GM21447 (cell line): ENCODE measurements at regions not wholly inside any gene's neighbourhood (a gene's known extent, or its start where the extent isn't known, plus 50 kb on each side); places are given as distances from the start of the nearest gene placed in this dataset.

Source experiments
- ATAC-seq: cut with Tn5 transposase; IDR thresholded peaks from one replicate; pipeline ENCODE4 v1.9.1; 2021; ENCODE audit not compliant: unreplicated experiment

- ATAC-seq: no peak
Observed at GRCh38 chr7:68265258-68265657, 1268.6 kb downstream of the TYW1 start.

DNA sequence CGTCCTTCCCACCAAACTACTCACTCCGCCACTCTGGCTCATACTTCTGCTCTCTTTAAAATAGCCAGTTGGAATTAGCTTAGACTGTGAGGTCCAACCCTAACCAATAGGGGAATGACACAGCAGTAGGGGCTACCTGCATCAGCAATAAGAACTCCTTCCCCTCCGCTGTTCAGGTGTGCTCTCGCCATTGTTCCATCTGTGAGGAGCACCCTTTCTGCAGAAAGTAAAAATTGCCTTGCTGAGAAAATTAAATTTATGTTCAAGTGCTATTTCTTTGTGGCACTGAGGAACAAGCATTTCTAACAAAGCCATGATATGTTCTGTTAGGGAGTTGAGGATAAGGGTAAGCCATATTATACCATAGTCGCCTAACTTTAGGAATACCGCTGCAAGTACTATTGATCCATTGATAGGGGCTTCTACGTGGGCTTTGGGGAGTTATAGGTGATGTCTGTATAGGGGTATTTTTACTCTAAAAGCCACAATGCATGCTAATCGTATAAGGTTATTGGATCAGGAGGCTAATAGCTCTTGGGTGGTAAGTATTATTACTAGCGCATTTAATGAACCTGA lies 1269.5 kb downstream of the TYW1 start:
- ATAC-seq: no peak

GRCh38 chr7:68267486-68267885 lies 1270.9 kb downstream of the TYW1 start:
- no peak for ATAC-seq

DNA sequence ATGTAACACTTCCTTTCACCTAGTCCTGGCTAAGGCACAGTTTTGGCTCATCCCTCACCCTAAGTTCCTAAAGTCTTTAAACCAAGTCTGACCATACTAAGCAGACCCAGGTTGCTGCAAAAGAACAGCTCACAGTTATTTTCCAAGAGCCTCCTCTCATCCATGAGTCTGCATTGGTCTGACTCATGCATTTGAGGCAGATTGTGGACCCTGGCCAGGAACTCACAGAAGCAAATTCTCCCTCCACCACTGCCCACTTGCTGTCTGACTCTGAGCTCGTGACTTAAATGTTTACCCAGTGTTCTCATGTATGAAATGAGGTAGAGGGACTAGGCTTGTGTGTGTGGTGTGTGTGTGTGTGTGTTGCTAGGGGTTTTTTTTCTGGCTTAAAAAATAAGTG lies 1272.8 kb downstream of the TYW1 start:
- no peak for ATAC-seq

DNA sequence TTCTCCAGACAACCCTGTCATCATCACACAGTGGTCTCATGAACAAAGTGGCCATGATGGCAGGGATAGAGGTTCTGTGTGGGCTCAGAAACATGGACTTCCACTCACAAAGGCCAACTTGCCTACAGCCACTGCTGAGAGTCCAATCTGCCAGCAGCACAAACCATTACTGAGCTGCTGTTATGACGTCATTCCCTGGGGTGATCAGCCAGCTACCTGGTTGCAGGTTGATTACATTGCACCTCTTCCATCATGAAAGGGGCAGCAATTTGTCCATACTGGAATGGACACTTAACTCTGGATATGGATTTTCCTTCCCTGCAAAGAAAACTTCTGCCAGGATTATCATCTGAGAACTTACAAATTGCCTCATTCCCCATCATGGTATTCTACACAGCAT lies 1275.9 kb downstream of the TYW1 start:
- ATAC-seq: no peak

- no peak for ATAC-seq
Observed at GRCh38 chr7:68276725-68277124, 1280.1 kb downstream of the TYW1 start.

DNA sequence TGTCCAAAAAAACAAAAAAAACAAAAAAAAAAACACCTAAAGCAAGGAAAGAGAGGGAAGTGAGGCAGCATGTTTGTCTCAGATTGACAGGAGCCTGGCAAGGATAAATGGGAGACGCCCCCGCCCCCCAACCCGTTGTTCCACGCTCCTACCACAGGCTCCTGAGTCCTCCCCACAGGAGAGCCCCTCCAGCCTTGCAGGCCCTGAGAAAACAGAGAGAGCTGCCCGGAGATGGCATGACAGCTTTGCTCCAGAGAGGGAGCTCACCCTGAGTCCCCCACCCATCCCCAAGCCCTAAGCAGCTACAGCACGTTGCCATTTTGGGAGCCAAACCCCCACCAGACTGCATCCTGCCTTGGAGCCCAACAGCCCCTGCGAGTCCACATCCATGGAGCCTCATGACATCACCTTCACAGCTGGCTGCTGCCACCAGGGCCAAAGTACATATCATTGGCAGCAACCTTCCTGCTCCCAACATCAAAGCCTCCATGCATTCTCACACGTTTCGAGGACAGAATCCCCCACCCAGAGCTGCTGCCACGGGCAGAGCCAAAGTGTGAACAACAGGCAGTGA lies 1283.3 kb downstream of the TYW1 start:
- ATAC-seq: no peak

- ATAC-seq: no peak
Observed at GRCh38 chr7:68280931-68281330, 1284.3 kb downstream of the TYW1 start.

- ATAC-seq: no peak
Observed at GRCh38 chr7:68288144-68288593, 1291.5 kb downstream of the TYW1 start.

DNA sequence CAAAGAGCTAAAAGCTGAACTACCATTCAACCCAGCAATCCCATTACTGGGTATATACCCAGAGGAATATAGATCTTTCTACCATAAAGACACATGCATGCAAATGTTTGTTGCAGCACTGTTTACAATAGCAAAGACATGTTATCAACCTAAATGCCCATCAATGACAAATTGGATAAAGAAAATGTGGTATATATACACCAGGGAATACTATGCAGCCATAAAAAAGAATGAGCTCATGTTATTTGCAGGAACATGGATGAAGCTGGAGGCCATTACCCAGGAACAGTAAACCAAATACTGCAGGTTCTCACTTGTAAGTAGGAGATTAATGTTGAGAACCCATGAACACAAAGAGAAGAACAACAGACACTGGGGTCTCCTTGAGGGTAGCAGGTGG lies 1295.1 kb downstream of the TYW1 start:
- ATAC-seq: no peak

DNA sequence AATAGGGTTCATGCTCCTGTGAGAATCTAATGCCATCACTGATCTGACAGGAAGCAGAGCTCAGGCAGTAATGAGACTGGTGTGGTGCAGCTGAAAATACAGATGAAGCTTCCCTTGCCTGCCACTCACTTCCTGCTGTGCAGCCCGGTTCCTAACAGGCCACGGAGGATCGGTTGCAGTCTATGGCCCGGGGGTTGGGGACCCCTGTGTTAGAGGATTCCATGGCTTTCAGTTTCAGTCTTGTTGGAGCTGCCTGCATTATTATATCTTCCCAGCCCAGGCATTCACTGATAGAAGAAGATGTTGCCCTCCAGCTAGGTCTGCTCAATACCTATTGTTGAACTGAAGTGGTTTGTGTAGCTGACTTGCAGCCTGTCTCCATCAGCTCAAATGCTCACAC lies 1298.8 kb downstream of the TYW1 start:
- ATAC-seq: no peak

DNA sequence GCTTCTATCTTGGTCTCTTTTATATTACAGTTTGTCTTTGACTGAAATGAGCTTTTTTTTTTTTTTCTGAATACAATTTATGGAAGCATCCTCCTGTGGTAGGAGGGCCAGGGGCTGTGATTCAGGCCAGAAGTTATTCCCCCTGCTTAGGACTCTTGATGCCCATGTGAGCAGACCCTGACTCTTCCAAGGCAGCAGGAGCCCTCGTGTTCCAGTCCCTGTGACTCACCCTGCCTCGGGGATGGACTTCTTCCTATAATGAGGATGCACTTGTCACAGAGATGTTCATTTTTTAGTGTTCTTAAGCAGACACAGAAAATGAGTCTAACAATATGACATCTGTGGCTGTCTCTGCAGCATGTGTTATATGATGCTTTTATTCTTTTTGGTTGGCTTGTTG lies 1293.7 kb upstream of the AUTS2 start:
- no peak for ATAC-seq

GRCh38 chr7:68306692-68307107 lies 1291.6 kb upstream of the AUTS2 start:
- ATAC-seq: no peak

DNA sequence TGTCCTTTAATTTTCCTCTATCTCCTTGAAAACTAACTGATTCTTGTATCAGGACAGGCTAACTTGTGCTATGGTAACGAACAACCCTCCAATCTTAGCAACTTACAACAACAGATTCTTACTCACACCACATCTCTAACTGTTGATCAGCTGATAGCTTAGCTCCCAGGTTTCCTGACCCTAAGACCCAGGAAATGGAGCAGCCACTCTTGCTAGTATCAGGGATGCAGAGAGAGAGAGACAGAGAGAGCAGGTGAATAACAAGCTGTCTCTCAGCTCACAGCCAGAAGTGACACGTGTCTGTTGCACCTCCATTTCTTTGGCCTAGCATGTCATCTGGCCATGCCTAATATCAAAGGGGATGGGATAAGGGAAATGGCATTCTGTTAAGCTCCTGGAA lies 1289.0 kb upstream of the AUTS2 start:
- no peak for ATAC-seq

GRCh38 chr7:68309806-68310205 lies 1288.5 kb upstream of the AUTS2 start:
- ATAC-seq: no peak

DNA sequence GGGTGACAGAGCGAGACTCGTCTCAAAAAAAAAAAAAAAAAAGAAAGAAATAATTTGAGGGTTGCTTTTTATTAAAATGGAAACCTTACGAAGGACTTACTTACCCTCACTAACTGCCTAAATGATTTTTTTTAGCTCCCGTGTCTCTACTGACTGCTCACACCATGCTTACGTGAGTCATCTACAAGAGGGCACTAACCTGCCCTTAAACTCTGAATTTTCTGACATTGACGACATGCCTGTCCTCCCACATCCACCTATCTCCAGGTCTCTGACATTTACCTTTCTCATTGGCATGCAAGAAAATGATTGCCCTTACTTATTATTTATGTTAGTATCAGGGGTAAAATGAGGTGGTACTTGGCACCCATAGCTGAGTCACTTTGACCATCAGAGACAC lies 1286.3 kb upstream of the AUTS2 start:
- ATAC-seq: no peak

DNA sequence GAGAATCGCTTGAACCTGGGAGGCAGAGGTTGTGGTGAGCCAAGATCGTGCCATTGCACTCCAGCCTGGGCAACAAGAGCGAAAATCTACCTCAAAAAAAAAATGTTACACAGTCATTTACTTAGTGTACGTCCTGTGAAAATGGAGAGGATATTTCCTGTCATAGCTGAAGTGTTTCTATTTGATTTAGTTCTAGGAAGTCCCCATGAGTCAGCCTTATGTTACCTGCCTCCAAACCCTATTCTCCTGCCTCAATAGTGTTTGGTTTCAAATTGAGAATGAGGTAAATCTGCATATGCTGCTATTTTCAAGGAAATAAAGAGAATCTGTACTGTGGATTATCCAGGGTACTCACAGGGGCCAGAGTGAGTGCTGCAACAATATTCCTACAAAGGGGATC lies 1284.5 kb upstream of the AUTS2 start:
- ATAC-seq: no peak

GRCh38 chr7:68314208-68314607 lies 1284.1 kb upstream of the AUTS2 start:
- ATAC-seq: no peak

GRCh38 chr7:68317476-68317875 lies 1280.8 kb upstream of the AUTS2 start:
- no peak for ATAC-seq

DNA sequence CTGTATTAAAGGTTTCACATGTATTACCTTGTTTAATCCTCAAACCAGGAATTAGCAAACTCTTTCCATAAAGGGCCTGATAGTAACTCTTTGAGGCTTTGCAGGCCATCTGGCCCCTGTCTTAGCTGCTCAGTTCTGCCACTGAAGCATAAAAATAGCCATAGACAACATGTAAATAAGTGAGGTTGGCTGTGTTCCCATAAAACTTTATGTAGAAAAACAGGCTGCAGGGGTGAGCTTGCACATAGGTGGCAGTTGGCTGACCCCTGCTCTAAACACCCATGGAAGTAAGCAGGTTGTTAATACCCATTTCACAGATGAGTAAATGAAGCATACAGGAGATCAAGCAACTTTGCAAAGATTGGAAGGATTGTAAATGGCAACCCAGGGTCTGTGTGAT lies 1279.2 kb upstream of the AUTS2 start:
- ATAC-seq: no peak

GRCh38 chr7:68321076-68321639 lies 1277.1 kb upstream of the AUTS2 start:
- ATAC-seq: no peak

- ATAC-seq: no peak
Observed at GRCh38 chr7:68321776-68322496, 1276.3 kb upstream of the AUTS2 start.
